Stimulated activated CD4-positive, alpha-beta T cell treated with anti-CD3 and anti-CD28 coated beads, Interleukin-1b, Interleukin-23, amount 100 ng/mL, for 1 hour (primary cell): ENCODE measurements at regions not wholly inside any gene's neighbourhood (a gene's known extent, or its start where the extent isn't known, plus 50 kb on each side); places are given as distances from the start of the nearest gene placed in this dataset.

Experiments used
- DNase-seq, 2 donors: peaks; one replicate each; pipeline ENCODE4 v3.0.0-alpha.2; 2020; ENCODE audit warnings: low read depth in 2 of 2

DNA sequence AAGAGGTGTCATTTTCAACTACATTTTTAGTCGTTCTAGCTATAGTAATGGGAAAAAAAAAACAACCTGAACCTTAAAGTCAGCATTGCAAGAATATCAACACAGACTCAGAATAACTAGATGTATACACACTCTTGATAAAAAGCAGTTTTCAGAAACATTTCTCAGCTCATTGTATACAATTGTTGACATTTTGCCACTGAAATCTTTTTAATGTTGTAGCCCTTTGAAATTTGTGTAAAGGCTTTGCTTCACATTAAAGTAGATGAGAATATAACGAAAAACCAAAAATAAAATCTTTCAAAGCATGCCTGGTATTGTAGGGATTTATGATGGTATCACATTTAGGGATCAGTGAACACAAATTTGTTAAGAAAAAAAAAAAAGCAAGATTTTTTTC is 87.2 kb upstream of the SLC10A2 start:
- DNase-seq = no peak

DNA sequence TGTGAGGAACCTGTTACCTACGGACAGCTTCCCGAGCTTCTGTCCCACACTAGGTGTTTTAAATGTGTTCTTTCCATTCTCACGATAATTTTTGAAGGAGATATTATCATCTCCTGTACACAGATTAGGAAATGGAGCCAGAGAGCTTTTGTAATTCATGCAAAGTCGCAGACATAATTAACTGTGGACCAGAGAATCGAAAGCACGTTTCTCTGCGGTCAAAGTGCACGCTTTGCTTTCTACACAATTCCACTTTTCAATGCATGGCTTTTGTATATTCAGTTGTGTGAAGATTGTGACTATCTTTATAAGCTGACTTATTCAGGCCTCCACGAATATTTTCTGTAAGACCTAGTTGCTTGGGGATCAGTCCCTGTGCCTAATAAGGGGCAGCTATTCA is 81.7 kb upstream of the SLC10A2 start:
- DNase-seq = no peak

DNA sequence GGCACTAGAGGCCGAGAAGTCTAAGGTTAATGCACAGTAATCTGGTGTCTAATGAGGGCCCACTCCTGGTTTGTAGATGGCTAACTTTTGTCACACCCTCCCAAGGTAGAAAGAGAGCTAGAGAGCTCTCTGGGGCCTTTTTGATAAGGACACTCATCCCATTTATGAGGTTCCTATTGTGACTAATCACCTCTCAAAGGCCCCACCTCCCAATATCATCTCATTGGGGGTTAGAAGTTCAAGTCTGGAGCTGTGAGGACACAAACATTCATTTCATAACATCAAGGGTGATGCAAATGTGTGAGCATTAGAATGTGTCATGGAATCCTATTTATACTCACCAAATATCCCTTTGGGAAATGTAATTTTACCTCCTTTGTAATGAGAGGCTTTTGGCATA is 79.2 kb upstream of the SLC10A2 start:
- no peak for DNase-seq

DNA sequence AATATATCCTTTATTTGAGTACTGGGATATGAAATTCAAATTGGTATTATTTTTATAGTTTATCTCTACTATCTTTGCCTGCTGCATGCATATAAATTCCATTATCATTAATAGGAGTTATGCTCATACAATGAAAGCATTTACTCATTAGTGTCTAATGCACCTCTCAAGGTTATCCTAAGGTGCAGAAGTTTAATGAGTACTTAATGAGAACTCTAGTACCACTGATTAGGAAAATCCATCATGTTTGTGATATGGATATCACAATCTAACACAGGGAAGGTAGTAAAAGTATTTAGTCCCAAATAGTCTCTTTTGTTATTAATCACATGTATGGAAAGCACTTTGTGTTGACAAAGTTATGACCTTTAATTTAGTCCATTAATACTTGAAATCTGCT is 77.2 kb upstream of the SLC10A2 start:
- DNase-seq = no peak

- DNase-seq = no peak
Observed at GRCh38 chr13:103142151-103142550, 75.9 kb upstream of the SLC10A2 start.

DNA sequence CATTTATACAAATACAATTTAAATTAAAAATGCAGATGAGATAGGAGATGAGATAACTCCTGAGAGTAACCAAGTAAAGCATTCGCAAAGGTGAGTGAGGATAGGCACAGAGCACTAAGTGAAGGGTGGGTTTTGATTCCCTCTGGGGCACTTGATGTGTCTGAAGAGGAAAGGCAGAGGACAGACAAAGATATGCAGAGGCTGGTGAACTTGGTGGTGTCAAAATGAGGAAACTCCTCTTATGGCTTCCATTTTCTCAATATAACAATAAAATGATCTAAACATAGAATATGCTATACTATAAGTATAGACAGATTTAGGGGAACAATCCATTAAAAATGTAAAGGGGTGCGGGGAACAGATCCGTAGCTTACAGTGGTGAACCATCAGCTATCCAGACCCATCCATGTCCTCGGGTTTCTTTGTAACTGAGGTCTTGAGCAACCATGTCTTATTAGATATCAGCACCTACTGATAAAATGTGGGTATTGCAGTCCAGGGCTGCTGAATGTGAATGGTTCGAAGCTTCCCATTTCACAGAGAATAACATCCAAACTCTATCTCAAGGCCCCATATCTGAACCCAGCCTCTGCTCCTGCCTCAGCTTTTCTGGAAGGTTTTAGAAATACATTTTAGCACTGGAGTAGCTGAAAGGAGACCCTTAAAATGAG is 73.9 kb upstream of the SLC10A2 start:
- no peak for DNase-seq

GRCh38 chr13:103134271-103134670 is 68.1 kb upstream of the SLC10A2 start:
- DNase-seq = no peak

DNA sequence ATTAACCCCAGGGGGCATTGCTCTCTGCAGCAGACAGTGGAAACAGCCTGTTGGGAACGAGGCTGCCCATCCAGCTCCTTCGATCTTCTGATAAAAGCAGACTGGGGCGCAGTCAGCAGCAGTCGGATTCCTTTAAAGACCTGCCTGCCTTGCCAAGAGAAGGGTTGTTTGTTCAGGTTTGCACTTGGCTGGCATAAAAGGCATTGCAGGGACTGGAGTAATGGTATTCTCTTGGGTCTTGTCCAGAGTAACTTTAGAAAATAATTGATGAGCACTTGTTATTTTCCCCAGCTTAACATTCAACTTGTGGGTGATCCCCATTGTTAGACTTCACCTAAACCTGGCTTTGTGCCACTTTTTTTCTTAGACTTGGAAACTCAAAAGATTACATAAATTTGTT is 67.3 kb upstream of the SLC10A2 start:
- no peak for DNase-seq

DNA sequence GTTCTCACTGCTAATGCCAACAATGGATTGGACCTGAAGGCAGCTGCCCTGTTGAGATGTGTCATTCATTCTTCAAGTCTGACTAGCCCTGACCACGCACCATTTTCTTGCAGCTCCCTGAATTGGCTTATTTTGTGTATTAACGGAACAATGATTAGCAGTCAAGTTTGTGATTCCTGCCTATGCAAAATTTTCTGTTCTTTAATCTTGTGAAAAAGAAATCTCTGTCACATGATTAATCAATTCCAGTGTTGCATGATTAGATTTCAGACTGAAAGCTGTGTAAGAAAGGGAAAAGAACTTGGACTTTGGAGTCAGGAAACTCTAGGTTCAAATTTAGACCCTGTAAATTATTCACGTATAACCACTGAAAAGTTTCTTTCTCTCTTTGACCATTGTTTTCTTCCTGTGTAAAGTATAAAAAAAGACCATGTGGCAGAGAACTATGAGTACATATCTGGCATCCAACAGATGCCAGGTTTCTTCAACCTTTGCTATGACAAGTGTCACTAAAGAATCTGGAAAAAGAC is 64.5 kb upstream of the SLC10A2 start:
- no peak for DNase-seq

GRCh38 chr13:103130146-103130545 is 63.9 kb upstream of the SLC10A2 start:
- no peak for DNase-seq
